Duodenal mucosa (tissue), 2 donors: ENCODE measurements at regions not wholly inside any gene's neighbourhood (a gene's known extent, or its start where the extent isn't known, plus 50 kb on each side); places are given as distances from the start of the nearest gene placed in this dataset.
"Not testable (repeated sequence)": the region's sequence is repeated elsewhere in the genome, so short reads cannot be mapped to it uniquely, and the experiment has no call there.

ENCODE experiments used
- H3K27ac ChIP-seq: one replicate; pipeline ENCODE4 v1.7.0; 2013; ENCODE audit warnings: low read depth, low read length
- H3K27me3 ChIP-seq, 2 donors: one replicate each; pipeline ENCODE4 v1.7.0; 2013; ENCODE audit warnings: low read length in 2 of 2, control low read depth in 1 of 2; ENCODE audit not compliant: insufficient read depth in 2 of 2, control insufficient read depth in 1 of 2
- H3K36me3 ChIP-seq, 2 donors: one replicate each; pipeline ENCODE4 v1.7.0; 2013; ENCODE audit warnings: low read length in 2 of 2, control low read depth in 1 of 2; ENCODE audit not compliant: insufficient read depth in 2 of 2, control insufficient read depth in 1 of 2
- H3K4me1 ChIP-seq, 2 donors: one replicate each; pipeline ENCODE4 v1.7.0; 2013; ENCODE audit warnings: low read length in 2 of 2, control low read depth in 1 of 2; ENCODE audit not compliant: insufficient read depth in 2 of 2, control insufficient read depth in 1 of 2
- H3K4me3 ChIP-seq, 2 donors: one replicate each; pipeline ENCODE4 v1.7.0; 2013; ENCODE audit warnings: low read length in 2 of 2, low read depth in 1 of 2
- H3K9ac ChIP-seq, 2 donors: one replicate each; pipeline ENCODE4 v1.7.0; 2013; ENCODE audit warnings: low read length in 2 of 2, low read depth in 1 of 2
- H3K9me3 ChIP-seq, 2 donors: one replicate each; pipeline ENCODE4 v1.7.0; 2013; ENCODE audit warnings: low read length in 2 of 2, control low read depth in 1 of 2; ENCODE audit not compliant: control insufficient read depth in 1 of 2

- H3K4me1 ChIP-seq = no peaks in the 10 kb centered on the region
- no peak overlapping the region for H3K9ac ChIP-seq
- no peak overlapping the region for H3K27ac ChIP-seq
- no peak overlapping the region for H3K4me3 ChIP-seq
- no peaks in the 10 kb centered on the region for H3K36me3 ChIP-seq
- peaks cover 0 to 4% of the 10 kb centered on the region in 2 donors for H3K9me3 ChIP-seq
- H3K27me3 ChIP-seq = no peaks in the 10 kb centered on the region
Measured at GRCh38 chr15:96612917-96613316, 282.4 kb downstream of the NR2F2 start.

- no peak overlapping the region for H3K4me3 ChIP-seq
- no peaks in the 10 kb centered on the region for H3K27me3 ChIP-seq
- no peaks in the 10 kb centered on the region for H3K4me1 ChIP-seq
- no peak overlapping the region for H3K9ac ChIP-seq
- H3K27ac ChIP-seq = no peak overlapping the region
- peaks cover 0 to 7% of the 10 kb centered on the region in 2 donors for H3K9me3 ChIP-seq
- H3K36me3 ChIP-seq = no peaks in the 10 kb centered on the region
Measured at GRCh38 chr15:96619174-96619573, 288.7 kb downstream of the NR2F2 start.

GRCh38 chr15:96622714-96623113 is 292.2 kb downstream of the NR2F2 start:
- no peak overlapping the region for H3K4me3 ChIP-seq
- no peaks in the 10 kb centered on the region for H3K4me1 ChIP-seq
- no peak overlapping the region for H3K9ac ChIP-seq
- no peak overlapping the region for H3K27ac ChIP-seq
- H3K27me3 ChIP-seq = no peaks in the 10 kb centered on the region
- peaks cover 0 to 3% of the 10 kb centered on the region in 2 donors for H3K9me3 ChIP-seq
- H3K36me3 ChIP-seq = no peaks in the 10 kb centered on the region

GRCh38 chr15:96625256-96625655 is 294.8 kb downstream of the NR2F2 start:
- H3K4me3 ChIP-seq = no peak overlapping the region
- H3K27ac ChIP-seq = no peak overlapping the region
- H3K4me1 ChIP-seq = no peaks in the 10 kb centered on the region
- no peaks in the 10 kb centered on the region for H3K27me3 ChIP-seq
- peaks cover 0 to 3% of the 10 kb centered on the region in 2 donors for H3K9me3 ChIP-seq
- no peaks in the 10 kb centered on the region for H3K36me3 ChIP-seq
- no peak overlapping the region for H3K9ac ChIP-seq

GRCh38 chr15:96627031-96627568 is 296.6 kb downstream of the NR2F2 start:
- H3K9ac ChIP-seq = no peak overlapping the region
- no peaks in the 10 kb centered on the region for H3K9me3 ChIP-seq
- no peak overlapping the region for H3K4me3 ChIP-seq
- H3K27me3 ChIP-seq = no peaks in the 10 kb centered on the region
- no peaks in the 10 kb centered on the region for H3K36me3 ChIP-seq
- H3K27ac ChIP-seq = no peak overlapping the region
- no peaks in the 10 kb centered on the region for H3K4me1 ChIP-seq

GRCh38 chr15:96629511-96629910 is 299.0 kb downstream of the NR2F2 start:
- no peaks in the 10 kb centered on the region for H3K27me3 ChIP-seq
- H3K4me1 ChIP-seq = no peaks in the 10 kb centered on the region
- no peaks in the 10 kb centered on the region for H3K9me3 ChIP-seq
- no peaks in the 10 kb centered on the region for H3K36me3 ChIP-seq
- H3K27ac ChIP-seq = no peak overlapping the region
- no peak overlapping the region for H3K4me3 ChIP-seq
- H3K9ac ChIP-seq = no peak overlapping the region

- no peaks in the 10 kb centered on the region for H3K4me1 ChIP-seq
- no peaks in the 10 kb centered on the region for H3K9me3 ChIP-seq
- no peaks in the 10 kb centered on the region for H3K36me3 ChIP-seq
- H3K9ac ChIP-seq = no peak overlapping the region
- no peaks in the 10 kb centered on the region for H3K27me3 ChIP-seq
- H3K4me3 ChIP-seq = no peak overlapping the region
- H3K27ac ChIP-seq = no peak overlapping the region
Measured at GRCh38 chr15:96638793-96639192, 308.3 kb downstream of the NR2F2 start.

GRCh38 chr15:96645796-96646195 is 315.3 kb downstream of the NR2F2 start:
- H3K36me3 ChIP-seq = no peaks in the 10 kb centered on the region
- no peak overlapping the region for H3K4me3 ChIP-seq
- no peaks in the 10 kb centered on the region for H3K27me3 ChIP-seq
- H3K4me1 ChIP-seq = no peaks in the 10 kb centered on the region
- H3K27ac ChIP-seq = no peak overlapping the region
- no peak overlapping the region for H3K9ac ChIP-seq
- no peaks in the 10 kb centered on the region for H3K9me3 ChIP-seq

GRCh38 chr15:96648866-96649265 is 318.4 kb downstream of the NR2F2 start:
- no peak overlapping the region for H3K4me3 ChIP-seq
- H3K9me3 ChIP-seq = no peaks in the 10 kb centered on the region
- H3K27me3 ChIP-seq = no peaks in the 10 kb centered on the region
- H3K36me3 ChIP-seq = no peaks in the 10 kb centered on the region
- H3K27ac ChIP-seq = no peak overlapping the region
- H3K9ac ChIP-seq = no peak overlapping the region
- no peaks in the 10 kb centered on the region for H3K4me1 ChIP-seq

GRCh38 chr15:96657096-96657495 is 326.6 kb downstream of the NR2F2 start:
- Histone ChIP-seq H3K27ac (no peak overlapping the region), H3K9me3 (no peaks in the 10 kb centered on the region), H3K4me1 (no peaks in the 10 kb centered on the region), H3K4me3 (no peak overlapping the region), H3K36me3 (no peaks in the 10 kb centered on the region), H3K27me3 (no peaks in the 10 kb centered on the region), H3K9ac (no peak overlapping the region)

GRCh38 chr15:96666979-96667378 is 336.5 kb downstream of the NR2F2 start:
- not testable (repeated sequence) for H3K9ac ChIP-seq, H3K27ac ChIP-seq, H3K36me3 ChIP-seq, H3K27me3 ChIP-seq, H3K4me1 ChIP-seq, H3K9me3 ChIP-seq, H3K4me3 ChIP-seq
